ENCODE measurements at regions not wholly inside any gene's neighbourhood (a gene's known extent, or its start where the extent isn't known, plus 50 kb on each side); places are given as distances from the start of the nearest gene placed in this dataset.

DNA sequence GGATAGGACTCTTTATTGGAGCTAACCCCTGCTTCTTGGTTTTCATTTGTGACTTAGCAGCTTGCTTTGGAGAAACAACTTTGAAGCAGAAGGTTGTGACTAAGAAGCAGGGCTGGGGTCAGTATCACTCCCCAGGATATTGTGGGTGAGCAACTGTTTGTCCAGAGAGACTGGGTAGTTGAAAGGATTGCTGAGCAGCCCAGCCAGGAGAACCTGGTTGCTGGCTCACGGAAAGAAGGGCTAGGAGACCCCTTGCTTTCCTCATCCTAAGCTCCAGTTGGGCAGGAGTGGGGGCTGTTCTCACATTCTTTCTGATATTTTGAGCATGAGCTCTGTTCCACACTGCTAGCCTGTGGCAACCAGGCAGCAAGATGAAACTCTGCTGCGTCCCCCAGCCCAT is 151.2 kb downstream of the CBLN1 start:
- no peak for TF ChIP-seq CTCF (conservative IDR thresholded peaks at IDR 0.05; ENCODE audit: low read depth, low read length)
- no peak overlapping the region for H3K4me3 ChIP-seq (ENCODE audit: low read length)
- DNase-seq (ENCODE audit: low read depth) = no peak

DNA sequence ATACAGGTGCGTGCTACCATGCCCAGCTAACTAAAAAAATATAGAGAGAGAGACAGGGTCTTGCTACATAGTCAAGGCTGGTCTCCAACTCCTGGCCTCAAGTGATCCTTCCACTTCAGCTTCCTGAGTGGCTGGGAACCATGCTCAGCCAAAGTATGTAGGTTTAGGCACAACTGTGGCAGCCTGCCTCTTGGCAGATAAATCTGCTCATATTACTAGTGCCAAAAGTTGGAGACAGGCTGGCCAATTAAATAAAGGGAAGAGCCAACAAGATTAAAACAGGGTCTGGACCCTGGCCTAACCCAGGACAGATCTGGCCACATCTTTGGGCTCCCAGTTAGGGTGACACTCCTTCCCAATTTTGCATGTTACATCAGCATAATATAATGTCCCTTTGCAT is 151.7 kb downstream of the CBLN1 start:
- no peak for TF ChIP-seq CTCF (conservative IDR thresholded peaks at IDR 0.05; ENCODE audit: low read depth, low read length)
- no peak for DNase-seq (ENCODE audit: low read depth)
- H3K4me3 ChIP-seq (ENCODE audit: low read length) = no peak overlapping the region

DNA sequence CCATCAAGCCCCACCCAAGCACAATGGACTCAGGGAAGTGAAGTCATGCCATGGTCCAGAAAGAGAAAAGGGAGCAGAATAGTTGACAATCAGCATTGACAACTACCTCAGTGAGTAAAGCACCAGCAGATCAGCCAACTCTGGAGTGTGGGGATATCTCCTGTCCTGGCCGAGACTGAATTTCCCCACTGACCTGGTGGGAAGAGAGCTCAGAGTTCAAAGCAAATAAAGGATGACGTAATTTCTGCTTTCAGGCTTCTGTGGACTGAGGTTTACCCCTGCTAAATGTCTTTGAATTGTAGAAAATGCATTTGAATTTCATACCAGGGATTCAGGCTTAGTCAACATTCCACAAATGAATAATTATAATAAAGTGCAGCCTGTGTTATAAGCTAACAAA is 152.9 kb downstream of the CBLN1 start:
- DNase-seq (ENCODE audit: low read depth) = no peak
- H3K4me3 ChIP-seq (ENCODE audit: low read length) = no peak overlapping the region
- TF ChIP-seq CTCF (conservative IDR thresholded peaks at IDR 0.05; ENCODE audit: low read depth, low read length) = no peak

- DNase-seq (ENCODE audit: low read depth) = no peak
- TF ChIP-seq CTCF (conservative IDR thresholded peaks at IDR 0.05; ENCODE audit: low read depth, low read length) = no peak
Observed at GRCh38 chr16:49127103-49127502, 154.5 kb downstream of the CBLN1 start.

GRCh38 chr16:49121636-49122035 is 160.0 kb downstream of the CBLN1 start:
- no peak for TF ChIP-seq CTCF (conservative IDR thresholded peaks at IDR 0.05; ENCODE audit: low read depth, low read length)
- DNase-seq (ENCODE audit: low read depth) = no peak
- no peak overlapping the region for H3K4me3 ChIP-seq (ENCODE audit: low read length)

More at GRCh38 chr16:49127103-49127502, 154.5 kb downstream of the CBLN1 start:
- H3K4me3 ChIP-seq (ENCODE audit: low read length) = no peak overlapping the region

DNA sequence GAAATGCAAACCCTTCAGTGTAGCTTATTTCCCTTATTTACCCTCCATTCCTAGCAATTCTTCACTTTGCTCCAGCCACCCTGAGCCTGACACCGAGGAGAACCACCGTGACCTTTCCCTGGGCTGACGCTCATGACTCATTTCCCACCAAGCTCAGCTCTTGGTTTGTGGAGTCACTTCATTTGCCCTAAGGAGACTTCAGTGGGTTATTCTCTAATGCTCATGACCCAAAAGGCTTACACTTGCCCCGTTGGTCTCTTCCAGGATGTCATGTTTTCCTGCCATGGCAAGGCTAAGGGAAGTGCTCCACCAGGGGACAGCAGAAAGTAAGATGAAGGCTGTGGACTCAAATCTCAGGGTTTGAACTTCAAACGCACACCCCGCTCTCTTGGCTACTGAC is 161.0 kb downstream of the CBLN1 start:
- DNase-seq (ENCODE audit: low read depth) = no peak
- H3K4me3 ChIP-seq (ENCODE audit: low read length) = no peak overlapping the region
- TF ChIP-seq CTCF (conservative IDR thresholded peaks at IDR 0.05; ENCODE audit: low read depth, low read length) = no peak

DNA sequence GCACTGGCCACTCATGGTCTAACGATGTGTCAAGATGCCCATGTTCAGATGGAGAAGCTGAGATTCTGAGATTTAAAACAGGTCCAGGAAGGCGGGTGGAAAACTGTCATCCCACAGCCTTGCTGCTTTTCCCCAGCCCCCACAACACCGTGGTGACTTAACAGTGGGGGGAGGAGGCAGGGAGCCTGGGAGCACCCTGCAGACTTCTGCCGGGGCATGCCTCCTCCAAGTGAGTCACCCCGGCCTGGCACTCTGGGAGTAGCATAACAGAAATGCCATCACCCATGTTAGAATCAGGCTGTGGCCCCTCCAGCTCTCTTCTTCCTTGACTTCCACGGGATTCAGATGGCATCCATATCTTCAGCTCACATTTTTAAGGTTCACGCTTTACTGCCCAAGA is 164.8 kb downstream of the CBLN1 start:
- DNase-seq (ENCODE audit: low read depth) = no peak
- no peak overlapping the region for H3K4me3 ChIP-seq (ENCODE audit: low read length)
- TF ChIP-seq CTCF (conservative IDR thresholded peaks at IDR 0.05; ENCODE audit: low read depth, low read length) = no peak

Data from retinal pigment epithelial cell (primary cell).